Left lung (tissue), 4 donors: ENCODE measurements at regions not wholly inside any gene's neighbourhood (a gene's known extent, or its start where the extent isn't known, plus 50 kb on each side); places are given as distances from the start of the nearest gene placed in this dataset.

Experiments used
- ATAC-seq: fragments of 200-7000 bp; cut with Tn5 transposase; one replicate; pipeline ENCODE4 v1.9.1; 2020; ENCODE audit warnings: moderate library complexity
- DNase-seq, 4 donors: peaks; one replicate each; pipeline ENCODE4 v3.0.0-alpha.2; 2013 to 2020
- H3K27ac ChIP-seq, 2 donors: fragments of 200-600 bp; sonication (generic) in 1 of 2; one replicate each; pipeline versions ENCODE4 v1.5.0 to v1.8.0; 2020 to 2021
- H3K27me3 ChIP-seq, 2 donors: fragments of 200-600 bp; sonication (generic) in 1 of 2; one replicate each; pipeline versions ENCODE4 v1.5.0 to v1.8.0; 2020 to 2021
- H3K36me3 ChIP-seq, 2 donors: fragments of 200-600 bp; sonication (generic) in 1 of 2; one replicate each; pipeline versions ENCODE4 v1.5.0 to v1.8.0; 2020 to 2021
- H3K4me1 ChIP-seq, 2 donors: fragments of 200-600 bp; one replicate each; pipeline ENCODE4 v1.8.0; 2021
- H3K4me3 ChIP-seq, 2 donors: fragments of 200-600 bp; sonication (generic) in 1 of 2; one replicate each; pipeline versions ENCODE4 v1.5.0 to v1.8.0; 2020 to 2021; ENCODE audit warnings: mild to moderate bottlenecking in 1 of 2
- H3K9me3 ChIP-seq, 2 donors: fragments of 200-600 bp; sonication (generic) in 1 of 2; one replicate each; pipeline versions ENCODE4 v1.5.0 to v1.8.0; 2020 to 2021
- CTCF ChIP-seq, 2 donors: fragments of 200-600 bp; sonication (generic) in 1 of 2; IDR thresholded peaks; one replicate each; pipeline versions ENCODE4 v1.5.0 to v1.8.0; 2021; ENCODE audit warnings: antibody characterized with exemption in 2 of 2
- intact Hi-C, 2 donors: fragments of 100-400 bp; cut with DNase I; formaldehyde crosslinking; loops; one replicate each; pipeline versions ENCODE4 v1.11.2 to v1.14.2; 2022
- donor health status: DM: no; HTN: yes; CAD: no.
- donor health status: DM: no; HTN: no; CAD: no.

DNA sequence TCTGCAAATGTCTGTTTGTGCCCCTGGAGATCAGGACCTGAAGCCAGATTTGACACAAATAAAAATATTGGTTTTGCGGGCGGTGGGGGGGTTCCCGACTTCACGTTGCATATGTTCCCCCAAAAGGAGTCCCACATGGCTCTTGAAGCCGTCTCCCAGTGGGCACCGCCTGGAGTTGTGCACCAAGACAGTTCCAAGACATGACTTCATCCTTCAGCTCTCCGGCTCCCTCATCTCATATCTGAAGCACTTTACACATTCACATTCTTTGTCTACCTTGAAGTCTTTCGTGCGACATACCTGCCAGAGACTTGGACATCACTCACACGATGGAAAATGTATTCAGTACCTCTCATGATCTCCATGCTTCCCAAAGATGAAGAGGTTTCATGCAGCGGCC lies 362.8 kb upstream of the FOXK1 start:
- intact Hi-C loops: no loop called here
- no peak for ATAC-seq

GRCh38 chr7:4325732-4326131 lies 356.4 kb upstream of the FOXK1 start:
- ATAC-seq: peak; percentile 76
- intact Hi-C loops: no loop called here
- no peaks in the 10 kb centered on the region for H3K4me1 ChIP-seq

More for the DNA sequence above, 362.8 kb upstream of the FOXK1 start:
- Histone ChIP-seq H3K4me1 (no peaks in the 10 kb centered on the region), H3K27ac (no peak overlapping the region), H3K36me3 (no peaks in the 10 kb centered on the region), H3K27me3 (no peaks in the 10 kb centered on the region), H3K9me3 (peaks cover 0 to 33% of the 10 kb centered on the region in 2 donors), H3K4me3 (no peak overlapping the region)
- no peak for DNase-seq
- TF ChIP-seq CTCF (IDR thresholded peaks at IDR 0.05): no peak

GRCh38 chr7:4331711-4332110 lies 350.4 kb upstream of the FOXK1 start:
- no peak for TF ChIP-seq CTCF (IDR thresholded peaks at IDR 0.05)
- ATAC-seq (no peak), DNase-seq (no peak)
- Histone ChIP-seq H3K27ac (no peak overlapping the region), H3K27me3 (no peaks in the 10 kb centered on the region), H3K9me3 (peaks cover 0 to 2% of the 10 kb centered on the region in 2 donors), H3K36me3 (no peaks in the 10 kb centered on the region), H3K4me3 (no peak overlapping the region), H3K4me1 (no peaks in the 10 kb centered on the region)
- intact Hi-C loops: no loop called here

More at GRCh38 chr7:4325732-4326131, 356.4 kb upstream of the FOXK1 start:
- H3K27ac ChIP-seq: no peak overlapping the region
- peak in 1 of 4 donors; percentile 16 for DNase-seq
- H3K36me3 ChIP-seq: no peaks in the 10 kb centered on the region
- TF ChIP-seq CTCF (IDR thresholded peaks at IDR 0.05): no peak
- no peaks in the 10 kb centered on the region for H3K27me3 ChIP-seq
- peaks cover 0 to 32% of the 10 kb centered on the region in 2 donors for H3K9me3 ChIP-seq
- no peak overlapping the region for H3K4me3 ChIP-seq

- no peaks in the 10 kb centered on the region for H3K36me3 ChIP-seq
- no peak for DNase-seq
- intact Hi-C loops: no loop called here
- H3K9me3 ChIP-seq: peaks cover 0 to 20% of the 10 kb centered on the region in 2 donors
- H3K4me3 ChIP-seq: no peak overlapping the region
- no peak for ATAC-seq
- H3K27me3 ChIP-seq: no peaks in the 10 kb centered on the region
- no peak for TF ChIP-seq CTCF (IDR thresholded peaks at IDR 0.05)
- no peaks in the 10 kb centered on the region for H3K4me1 ChIP-seq
- no peak overlapping the region for H3K27ac ChIP-seq
Measured at GRCh38 chr7:4338556-4338955, 343.5 kb upstream of the FOXK1 start.

DNA sequence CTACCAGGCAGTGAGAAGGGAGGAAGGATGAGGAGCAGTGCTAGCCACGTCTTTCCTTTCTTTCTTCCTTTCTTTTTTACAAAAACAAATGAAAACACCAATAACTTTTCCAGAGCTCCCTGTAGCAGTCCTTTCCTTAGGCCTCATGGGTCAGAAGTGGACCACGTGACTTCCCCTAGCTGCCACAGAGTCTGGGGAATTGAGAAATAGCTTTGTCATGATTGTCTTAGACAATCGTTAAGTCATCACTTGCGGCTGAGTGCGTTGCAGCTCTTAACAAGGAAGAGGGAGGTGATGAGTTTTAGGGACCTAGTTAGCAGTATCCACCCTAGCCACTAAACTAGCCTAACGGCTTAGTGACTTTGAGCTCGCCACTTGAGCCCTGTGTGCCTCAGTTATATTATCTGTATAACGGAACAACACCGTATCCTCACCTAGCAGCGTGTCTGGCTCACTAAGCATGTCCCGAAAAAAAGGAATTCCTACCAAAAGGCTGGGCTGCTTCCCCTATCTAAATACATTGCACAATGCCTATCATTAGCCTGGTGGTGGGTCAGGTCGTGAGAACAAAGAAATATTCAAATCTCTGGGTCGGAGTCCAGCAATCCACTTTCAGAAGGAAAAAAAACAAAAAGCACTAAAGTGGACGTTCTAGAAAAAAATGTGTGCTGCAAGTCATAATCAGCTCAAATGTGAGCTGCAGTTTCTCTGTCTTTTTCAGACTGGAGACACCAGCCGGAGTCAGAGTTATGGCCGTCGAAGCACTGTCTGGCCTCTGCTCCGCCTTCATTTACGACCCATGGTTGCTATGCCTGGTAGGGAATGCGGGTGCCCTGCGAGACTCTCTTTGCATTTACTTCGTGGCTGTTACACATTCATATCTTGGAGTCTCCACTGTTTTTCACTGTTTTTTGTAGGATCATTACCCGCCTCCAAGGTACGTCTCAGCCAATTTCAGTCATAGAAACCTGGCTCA lies 338.5 kb upstream of the FOXK1 start:
- DNase-seq (no peak), ATAC-seq (no peak)
- Histone ChIP-seq H3K27me3 (no peaks in the 10 kb centered on the region), H3K4me1 (no peaks in the 10 kb centered on the region), H3K4me3 (no peak overlapping the region), H3K36me3 (no peaks in the 10 kb centered on the region), H3K27ac (no peak overlapping the region), H3K9me3 (peaks cover 0 to 33% of the 10 kb centered on the region in 2 donors)
- TF ChIP-seq CTCF (IDR thresholded peaks at IDR 0.05): no peak
- intact Hi-C loops: no loop called here
